ENCODE measurements at regions not wholly inside any gene's neighbourhood (a gene's known extent, or its start where the extent isn't known, plus 50 kb on each side); places are given as distances from the start of the nearest gene placed in this dataset.

- dilution Hi-C loops (cut with MboI; ENCODE audit: extremely low pct_ligation_motif_present, low sequenced_read_pairs): no loop called here
- H3K9me1 ChIP-seq (ENCODE audit: control insufficient read depth, extremely low read depth, insufficient read depth, low read length): no peaks in the 10 kb centered on the region
- no peaks in the 10 kb centered on the region for H3K9me3 ChIP-seq (ENCODE audit: control insufficient read depth, low read depth, low read length)
- FAIRE-seq (no peak), DNase-seq (ENCODE audit: low read depth, low spot score) (no peak)
- H3K27me3 ChIP-seq (ENCODE audit: control insufficient read depth, extremely low read depth, insufficient read depth, low read length): no peaks in the 10 kb centered on the region
- no peak overlapping the region for H3K27ac ChIP-seq (ENCODE audit: control insufficient read depth, insufficient read depth, low read length)
- no peaks in the 10 kb centered on the region for H3K36me3 ChIP-seq (ENCODE audit: control insufficient read depth in 2 of 2, extremely low read depth in 1 of 2, insufficient read depth in 2 of 2, low read length in 2 of 2)
- no peak overlapping the region for H3K4me3 ChIP-seq (ENCODE audit: control insufficient read depth in 2 of 3, extremely low read depth in 1 of 3, insufficient read depth in 2 of 3, low read depth in 1 of 3, low read length in 3 of 3)
- H2AFZ ChIP-seq (ENCODE audit: control insufficient read depth, low read length): no peak overlapping the region
- TF ChIP-seq CTCF (optimal IDR thresholded peaks at IDR 0.05 in 1 of 3, IDR thresholded peaks at IDR 0.05 in 1 of 3, conservative IDR thresholded peaks at IDR 0.05 in 1 of 3; ENCODE audit: extremely low read depth in 1 of 3, insufficient read depth in 2 of 3, low read length in 3 of 3): no peak
- no peak for TF ChIP-seq EZH2 (IDR thresholded peaks at IDR 0.05; ENCODE audit: low read length)
- no peak overlapping the region for H3K9ac ChIP-seq (ENCODE audit: control insufficient read depth, extremely low read depth, insufficient read depth, low read length)
- no peaks in the 10 kb centered on the region for H3K79me2 ChIP-seq (ENCODE audit: control insufficient read depth, insufficient read depth, low read length)
- H4K20me1 ChIP-seq (ENCODE audit: control insufficient read depth, extremely low read depth, insufficient read depth, low read length): no peaks in the 10 kb centered on the region
- H3K4me2 ChIP-seq (ENCODE audit: control insufficient read depth, extremely low read depth, insufficient read depth, low read depth, low read length): no peak overlapping the region
- no peaks in the 10 kb centered on the region for H3K4me1 ChIP-seq (ENCODE audit: control insufficient read depth, extremely low read depth, insufficient read depth, low read length)
These were observed 108.7 kb upstream of the FSHR start for GRCh38 chr2:49262801-49263560.

GRCh38 chr2:49261781-49262180 is 107.5 kb upstream of the FSHR start:
- Histone ChIP-seq H3K4me2 (ENCODE audit: control insufficient read depth, extremely low read depth, insufficient read depth, low read depth, low read length) (no peak overlapping the region), H3K9me1 (ENCODE audit: control insufficient read depth, extremely low read depth, insufficient read depth, low read length) (no peaks in the 10 kb centered on the region), H3K27me3 (ENCODE audit: control insufficient read depth, extremely low read depth, insufficient read depth, low read length) (no peaks in the 10 kb centered on the region), H3K4me3 (ENCODE audit: control insufficient read depth in 2 of 3, extremely low read depth in 1 of 3, insufficient read depth in 2 of 3, low read depth in 1 of 3, low read length in 3 of 3) (no peak overlapping the region), H4K20me1 (ENCODE audit: control insufficient read depth, extremely low read depth, insufficient read depth, low read length) (no peaks in the 10 kb centered on the region), H3K9me3 (ENCODE audit: control insufficient read depth, low read depth, low read length) (no peaks in the 10 kb centered on the region), H3K27ac (ENCODE audit: control insufficient read depth, insufficient read depth, low read length) (no peak overlapping the region), H3K79me2 (ENCODE audit: control insufficient read depth, insufficient read depth, low read length) (no peaks in the 10 kb centered on the region), H2AFZ (ENCODE audit: control insufficient read depth, low read length) (no peak overlapping the region), H3K36me3 (ENCODE audit: control insufficient read depth in 2 of 2, extremely low read depth in 1 of 2, insufficient read depth in 2 of 2, low read length in 2 of 2) (no peaks in the 10 kb centered on the region), H3K4me1 (ENCODE audit: control insufficient read depth, extremely low read depth, insufficient read depth, low read length) (no peaks in the 10 kb centered on the region), H3K9ac (ENCODE audit: control insufficient read depth, extremely low read depth, insufficient read depth, low read length) (no peak overlapping the region)
- FAIRE-seq (no peak), DNase-seq (ENCODE audit: low read depth, low spot score) (no peak)
- dilution Hi-C loops (cut with MboI; ENCODE audit: extremely low pct_ligation_motif_present, low sequenced_read_pairs): no loop called here
- TF ChIP-seq CTCF (optimal IDR thresholded peaks at IDR 0.05 in 1 of 3, IDR thresholded peaks at IDR 0.05 in 1 of 3, conservative IDR thresholded peaks at IDR 0.05 in 1 of 3; ENCODE audit: extremely low read depth in 1 of 3, insufficient read depth in 2 of 3, low read length in 3 of 3) (no peak), EZH2 (IDR thresholded peaks at IDR 0.05; ENCODE audit: low read length) (no peak)
